B cell (primary cell): ENCODE measurements at regions not wholly inside any gene's neighbourhood (a gene's known extent, or its start where the extent isn't known, plus 50 kb on each side); places are given as distances from the start of the nearest gene placed in this dataset.
"Not testable (repeated sequence)": the region's sequence is repeated elsewhere in the genome, so short reads cannot be mapped to it uniquely, and the experiment has no call there.

ENCODE experiments used
- ATAC-seq: fragments of 200-7000 bp; cut with Tn5 transposase; one replicate; pipeline ENCODE4 v1.10.0; 2021; ENCODE audit warnings: low read depth, mild to moderate bottlenecking, moderate number of reproducible peaks, moderate library complexity
- CTCF ChIA-PET: fragments of 350-600 bp; sonication (Branson Sonifier 250); formaldehyde crosslinking; loops from one replicate; lab custom pipeline; 2021; ENCODE audit warnings: antibody characterized with exemption, inconsistent platforms; lab: Charles Lee
- POLR2A ChIA-PET: fragments of 350-600 bp; sonication (Branson Sonifier 250); formaldehyde crosslinking; loops from one replicate; lab custom pipeline; 2021; ENCODE audit warnings: antibody characterized with exemption; lab: Charles Lee
- DNase-seq: peaks from one replicate; pipeline ENCODE4 v3.0.0; 2013
- H2AFZ ChIP-seq: 2 replicates; pipeline ENCODE4 v1.6.1; 2012; ENCODE audit warnings: mild to moderate bottlenecking, low read depth, low read length; ENCODE audit not compliant: insufficient read depth, poor library complexity, severe bottlenecking
- H3K27ac ChIP-seq, 2 donors: 1 replicate in 1 of 2; 2 replicates in 1 of 2; pipeline ENCODE4 v1.5.1; 2012 to 2013; ENCODE audit warnings: low read length in 2 of 2, mild to moderate bottlenecking in 2 of 2, moderate library complexity in 1 of 2
- H3K27me3 ChIP-seq, 4 experiments: fragments of 200-600 bp in 1 of 4; sonication (generic) in 1 of 4; replicated peaks in 1 of 4; 1 replicate in 2 of 4; 2 replicates in 2 of 4; pipeline versions ENCODE4 v1.6.1 to v1.7.0; 2013 to 2016; ENCODE audit warnings: low read length in 3 of 4, mild to moderate bottlenecking in 2 of 4, mixed read lengths in 1 of 4, moderate library complexity in 1 of 4; ENCODE audit not compliant: insufficient read depth in 4 of 4, control insufficient read depth in 3 of 4; ENCODE audit errors: control extremely low read depth in 1 of 4
- H3K36me3 ChIP-seq, 2 experiments: replicated peaks in 1 of 2; 1 replicate in 1 of 2; 2 replicates in 1 of 2; pipeline versions ENCODE4 v1.6.1 to v1.7.1; 2013; ENCODE audit warnings: low read length in 1 of 2; ENCODE audit not compliant: insufficient read depth in 2 of 2, control insufficient read depth in 1 of 2; ENCODE audit errors: control extremely low read depth in 1 of 2, extremely low read depth in 1 of 2
- H3K4me1 ChIP-seq, 2 donors: fragments of 200-600 bp in 1 of 2; sonication (generic) in 1 of 2; 1 replicate in 1 of 2; 2 replicates in 1 of 2; pipeline versions ENCODE4 v1.5.1 to v1.6.1; 2013 to 2017; ENCODE audit warnings: low read length in 2 of 2; ENCODE audit not compliant: control insufficient read depth in 2 of 2, insufficient read depth in 2 of 2
- H3K4me2 ChIP-seq: replicated peaks from 2 replicates; pipeline ENCODE3; 2012; ENCODE audit warnings: mild to moderate bottlenecking, low read depth, low read length; ENCODE audit not compliant: poor library complexity, severe bottlenecking
- H3K4me3 ChIP-seq, 5 experiments: fragments of 200-600 bp in 1 of 5; sonication (generic) in 1 of 5; 1 replicate in 3 of 5; 2 replicates in 2 of 5; pipeline versions ENCODE4 v1.5.1 to v1.7.0; 2011 to 2016; ENCODE audit warnings: low read length in 4 of 5, mild to moderate bottlenecking in 4 of 5, low read depth in 2 of 5, control low read depth in 1 of 5, moderate library complexity in 1 of 5; ENCODE audit not compliant: insufficient read depth in 1 of 5; ENCODE audit errors: control extremely low read depth in 1 of 5, extremely low read depth in 1 of 5
- H3K79me2 ChIP-seq: fragments of 200-600 bp; sonication (generic); one replicate; pipeline ENCODE4 v1.6.0; 2016; ENCODE audit warnings: low read length; ENCODE audit not compliant: control insufficient read depth, insufficient read depth
- H3K9ac ChIP-seq: fragments of 200-600 bp; sonication (generic); 2 replicates; pipeline ENCODE4 v1.6.1; 2017; ENCODE audit warnings: mild to moderate bottlenecking, low read length, moderate library complexity
- H3K9me3 ChIP-seq, 3 donors: one replicate each; pipeline versions ENCODE4 v1.6.1 to v1.7.1; 2013; ENCODE audit warnings: low read length in 2 of 3; ENCODE audit not compliant: control insufficient read depth in 2 of 3, insufficient read depth in 1 of 3; ENCODE audit errors: control extremely low read depth in 1 of 3
- H4K20me1 ChIP-seq: 2 replicates; pipeline ENCODE4 v1.6.0; 2012; ENCODE audit warnings: mild to moderate bottlenecking, low read length; ENCODE audit not compliant: insufficient read depth, control insufficient read depth, poor library complexity, severe bottlenecking
- H3K27ac Mint-ChIP-seq: one replicate; pipeline ENCODE4 v1.8.0; 2021; ENCODE audit warnings: mixed read lengths
- H3K27me3 Mint-ChIP-seq: one replicate; pipeline ENCODE4 v1.8.0; 2021; ENCODE audit warnings: mixed read lengths
- H3K4me1 Mint-ChIP-seq: one replicate; pipeline ENCODE4 v1.8.0; 2021; ENCODE audit warnings: mixed read lengths
- H3K4me3 Mint-ChIP-seq: one replicate; pipeline ENCODE4 v1.8.0; 2021; ENCODE audit warnings: mixed read lengths
- H3K9me3 Mint-ChIP-seq: one replicate; pipeline ENCODE4 v1.8.0; 2022; ENCODE audit warnings: mixed read lengths; ENCODE audit not compliant: insufficient read depth
- WGBS: methylation state at CpG from one replicate; pipeline ENCODE4 v1.1.5; 2013; ENCODE audit warnings: missing lambda C conversion rate; ENCODE audit not compliant: insufficient coverage; 5-methylcytosine and 5-hydroxymethylcytosine counted together
- intact Hi-C: fragments of 100-400 bp; cut with micrococcal nuclease; formaldehyde crosslinking; loops from one replicate; pipeline ENCODE4 v1.10.0; 2022

DNA sequence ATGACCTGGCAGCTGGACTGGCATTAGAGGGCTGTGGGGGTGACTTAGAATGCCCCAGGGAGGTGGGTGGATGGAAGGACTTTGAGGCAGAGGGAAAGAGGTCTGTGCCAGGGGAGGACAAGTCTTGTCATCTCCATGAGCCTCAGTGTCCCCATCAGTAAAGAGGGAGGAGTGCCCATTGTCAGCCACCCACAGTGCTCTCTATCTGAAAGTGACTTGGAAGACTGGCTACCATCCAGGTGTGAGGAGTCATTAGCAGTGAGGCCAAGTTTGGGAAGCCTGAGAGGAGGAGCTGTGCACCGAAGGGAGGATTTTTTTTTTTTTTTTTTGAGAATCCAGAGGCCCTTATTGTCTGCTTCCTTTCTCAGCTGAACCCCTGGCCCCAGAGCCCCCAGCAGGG, 136.3 kb upstream of the AKAP13 start:
- H3K4me1 ChIP-seq, H3K4me2 ChIP-seq, H2AFZ ChIP-seq, DNase-seq, H3K9ac ChIP-seq, H3K4me1 Mint-ChIP-seq, CTCF ChIA-PET, H4K20me1 ChIP-seq, H3K4me3 Mint-ChIP-seq, H3K9me3 Mint-ChIP-seq, POLR2A ChIA-PET, H3K27ac Mint-ChIP-seq, H3K27ac ChIP-seq, H3K9me3 ChIP-seq, H3K36me3 ChIP-seq, H3K4me3 ChIP-seq, H3K79me2 ChIP-seq, H3K27me3 ChIP-seq, ATAC-seq, H3K27me3 Mint-ChIP-seq, intact Hi-C loops: not testable (repeated sequence)
- WGBS, result no CpG with 5 or more reads among the region's 1 CpG

DNA sequence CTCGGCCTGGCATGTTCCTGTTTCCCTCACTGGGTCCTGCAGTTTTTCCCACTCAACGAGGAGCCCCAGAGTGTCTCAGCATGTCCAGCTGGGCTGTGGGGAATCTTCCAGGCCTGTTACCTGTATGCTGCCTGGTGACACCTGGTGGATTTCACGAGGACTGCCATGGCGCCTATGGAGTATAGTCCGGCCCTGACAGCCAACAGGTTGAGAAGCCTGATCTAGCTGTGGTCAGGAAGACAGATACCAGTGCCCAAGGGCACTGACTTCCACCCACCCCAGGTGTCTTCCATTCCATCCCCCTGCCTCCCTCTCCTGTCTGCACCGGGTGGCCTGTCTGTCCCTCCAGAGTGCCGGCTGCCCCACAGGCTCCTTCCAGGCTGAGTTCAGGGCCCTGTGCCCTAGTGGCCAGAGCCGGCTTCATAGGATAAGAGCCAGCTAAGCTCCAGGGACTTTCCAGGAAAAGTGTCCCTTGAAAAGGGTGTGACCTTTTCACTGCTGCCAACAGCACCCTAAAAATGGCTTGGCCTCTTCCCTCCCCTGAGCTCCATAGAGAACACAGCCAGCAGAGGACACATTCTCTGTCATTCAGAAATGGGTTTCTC, 129.4 kb upstream of the AKAP13 start:
- DNase-seq, H3K4me3 ChIP-seq, POLR2A ChIA-PET: not testable (repeated sequence)

DNA sequence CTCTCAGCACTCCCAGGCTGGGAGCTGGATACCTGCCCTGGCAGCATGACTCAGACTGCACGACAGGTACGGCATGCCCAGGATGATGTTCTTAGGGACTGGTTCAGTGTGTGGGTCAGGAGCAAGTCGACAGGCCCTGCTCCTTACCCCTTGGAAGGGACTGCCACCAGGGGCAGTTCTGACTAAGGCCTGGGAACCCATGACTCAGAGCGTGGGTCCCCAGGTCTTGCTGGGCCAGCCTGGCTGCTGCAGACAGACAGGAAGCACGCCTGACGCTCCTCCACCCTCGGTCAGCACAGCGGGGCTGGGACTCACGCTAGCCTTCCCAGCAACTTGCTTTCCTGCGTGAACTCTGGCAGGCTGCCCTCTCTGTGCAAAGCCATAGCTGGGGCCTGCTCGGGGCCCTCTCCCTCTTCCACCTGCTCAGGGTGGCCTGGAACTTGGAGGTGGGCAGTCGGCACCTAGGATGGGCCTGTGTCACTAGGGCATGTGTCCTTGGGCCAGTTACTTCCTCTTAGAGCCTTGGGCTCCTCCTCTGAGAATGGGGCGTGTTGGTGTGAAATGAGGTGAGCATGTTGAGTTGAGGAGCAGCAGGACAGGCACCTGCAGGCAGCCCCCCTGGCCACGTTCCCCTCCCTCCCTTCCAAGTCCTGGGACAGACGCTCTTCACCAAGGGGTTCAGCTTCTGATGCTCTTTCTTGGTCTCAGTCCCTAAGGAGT, 127.0 kb upstream of the AKAP13 start:
- H3K79me2 ChIP-seq, CTCF ChIA-PET, H4K20me1 ChIP-seq, H3K9me3 ChIP-seq, H3K4me2 ChIP-seq, H2AFZ ChIP-seq, POLR2A ChIA-PET, H3K9me3 Mint-ChIP-seq, intact Hi-C loops, H3K4me3 ChIP-seq, H3K27me3 Mint-ChIP-seq, H3K27me3 ChIP-seq, H3K9ac ChIP-seq, H3K27ac ChIP-seq, H3K36me3 ChIP-seq: not testable (repeated sequence)
- ATAC-seq, result peak; percentile 61
- WGBS, result 41% methylated on average over 4 of the region's 15 CpGs
- Mint-ChIP-seq H3K4me3 (peak overlapping the region; percentile 56), H3K4me1 (peaks cover 20% of the 10 kb centered on the region), H3K27ac (peak overlapping the region; percentile 38)
- peak; percentile 15 for DNase-seq
- H3K4me1 ChIP-seq, result peaks cover 7 to 26% of the 10 kb centered on the region in 2 donors

More for the DNA sequence above, 129.4 kb upstream of the AKAP13 start:
- H3K4me2 ChIP-seq, H3K4me1 ChIP-seq, H3K9ac ChIP-seq, H3K9me3 Mint-ChIP-seq, H3K27me3 Mint-ChIP-seq, H4K20me1 ChIP-seq, H3K79me2 ChIP-seq, H3K9me3 ChIP-seq, H3K27ac Mint-ChIP-seq, CTCF ChIA-PET, H3K27me3 ChIP-seq, H2AFZ ChIP-seq, H3K4me1 Mint-ChIP-seq, H3K36me3 ChIP-seq, ATAC-seq, H3K27ac ChIP-seq, H3K4me3 Mint-ChIP-seq, intact Hi-C loops: not testable (repeated sequence)
- WGBS, result 93% methylated on average over 5 of the region's 8 CpGs

DNA sequence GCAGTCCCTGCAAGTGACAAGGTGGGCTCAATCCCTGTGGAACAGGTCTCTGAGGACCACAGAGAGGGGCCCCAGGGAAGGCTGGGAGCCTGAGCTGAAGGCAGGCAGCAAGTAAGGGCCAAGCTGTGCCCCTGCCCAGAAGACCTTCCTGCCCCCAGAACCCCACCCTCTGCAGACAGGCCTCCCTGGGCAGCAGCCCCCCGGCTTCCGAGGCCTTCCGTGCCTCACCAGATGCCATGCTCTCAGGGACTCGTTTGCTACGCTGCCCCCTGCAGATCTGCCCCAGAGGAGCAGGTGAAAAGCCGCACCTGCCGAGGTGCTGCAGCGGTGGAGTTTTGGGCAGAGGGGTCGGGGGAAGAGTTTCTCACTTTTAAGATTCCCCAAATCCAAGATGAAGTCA, 125.4 kb upstream of the AKAP13 start:
- H3K27me3 Mint-ChIP-seq, H4K20me1 ChIP-seq, H3K27ac Mint-ChIP-seq, DNase-seq, H3K4me3 ChIP-seq, POLR2A ChIA-PET, H2AFZ ChIP-seq, intact Hi-C loops, H3K4me3 Mint-ChIP-seq, ATAC-seq, H3K36me3 ChIP-seq, H3K79me2 ChIP-seq, H3K27ac ChIP-seq, H3K9me3 ChIP-seq, CTCF ChIA-PET, H3K9ac ChIP-seq, H3K9me3 Mint-ChIP-seq, H3K27me3 ChIP-seq, H3K4me2 ChIP-seq: not testable (repeated sequence)
- peaks cover 20% of the 10 kb centered on the region for H3K4me1 Mint-ChIP-seq
- no CpG with 5 or more reads among the region's 9 CpGs for WGBS
- H3K4me1 ChIP-seq, result peaks cover 7 to 26% of the 10 kb centered on the region in 2 donors
